NCI-H2196 treated with DMSO at 0.1 percent for 48 hours (cell line): ENCODE measurements at regions not wholly inside any gene's neighbourhood (a gene's known extent, or its start where the extent isn't known, plus 50 kb on each side); places are given as distances from the start of the nearest gene placed in this dataset.

Source experiments
- DNase-seq: peaks from one replicate; lab custom pipeline; 2025; ENCODE audit not compliant: unreplicated experiment; lab: John Stamatoyannopoulos, UW

GRCh38 chr3:194279701-194280360, 71.3 kb downstream of the CPN2 start:
- DNase-seq = no peak

DNA sequence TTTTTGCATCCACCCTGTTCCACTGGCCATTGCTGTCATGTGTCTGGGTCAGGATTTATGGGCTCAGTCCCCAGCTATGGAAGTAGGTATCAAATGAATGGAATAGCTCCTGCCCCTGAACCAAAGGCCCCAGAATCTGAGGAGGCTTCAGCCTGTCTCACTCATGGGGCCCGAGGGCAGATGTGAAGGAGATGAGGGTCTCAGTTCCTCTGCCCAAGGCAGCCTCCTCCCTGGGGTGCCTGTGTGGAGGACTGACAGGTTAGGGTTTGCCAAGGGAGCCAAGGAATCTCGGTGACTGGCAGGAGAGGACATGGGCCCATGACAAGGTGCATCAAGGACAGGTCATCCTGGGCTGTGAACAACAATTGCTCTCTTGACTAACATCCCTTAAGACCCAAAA, 70.4 kb downstream of the CPN2 start:
- DNase-seq = no peak

DNA sequence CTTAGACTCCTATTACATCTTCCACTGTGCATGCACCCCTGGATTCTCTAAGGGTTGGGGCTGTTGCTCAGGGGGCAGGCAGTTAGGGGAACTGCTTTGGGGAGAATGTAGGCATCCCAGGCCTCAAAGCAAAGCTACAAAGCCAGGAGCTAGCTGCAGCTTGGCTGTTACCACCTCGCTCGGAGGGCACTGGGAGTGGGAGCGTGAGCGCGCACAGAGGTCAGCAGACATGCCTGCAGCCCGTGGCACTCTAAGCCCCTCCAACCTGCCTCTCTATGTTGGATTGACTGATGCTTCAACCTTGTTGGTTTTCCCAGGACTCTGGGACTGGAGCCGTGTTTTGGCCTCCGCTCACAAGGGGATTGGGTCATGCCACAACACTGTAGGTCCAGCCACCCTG, 69.8 kb downstream of the CPN2 start:
- DNase-seq = no peak

GRCh38 chr3:194281766-194282165, 69.4 kb downstream of the CPN2 start:
- no peak for DNase-seq

GRCh38 chr3:194282436-194283122, 68.5 kb downstream of the CPN2 start:
- DNase-seq = no peak

DNA sequence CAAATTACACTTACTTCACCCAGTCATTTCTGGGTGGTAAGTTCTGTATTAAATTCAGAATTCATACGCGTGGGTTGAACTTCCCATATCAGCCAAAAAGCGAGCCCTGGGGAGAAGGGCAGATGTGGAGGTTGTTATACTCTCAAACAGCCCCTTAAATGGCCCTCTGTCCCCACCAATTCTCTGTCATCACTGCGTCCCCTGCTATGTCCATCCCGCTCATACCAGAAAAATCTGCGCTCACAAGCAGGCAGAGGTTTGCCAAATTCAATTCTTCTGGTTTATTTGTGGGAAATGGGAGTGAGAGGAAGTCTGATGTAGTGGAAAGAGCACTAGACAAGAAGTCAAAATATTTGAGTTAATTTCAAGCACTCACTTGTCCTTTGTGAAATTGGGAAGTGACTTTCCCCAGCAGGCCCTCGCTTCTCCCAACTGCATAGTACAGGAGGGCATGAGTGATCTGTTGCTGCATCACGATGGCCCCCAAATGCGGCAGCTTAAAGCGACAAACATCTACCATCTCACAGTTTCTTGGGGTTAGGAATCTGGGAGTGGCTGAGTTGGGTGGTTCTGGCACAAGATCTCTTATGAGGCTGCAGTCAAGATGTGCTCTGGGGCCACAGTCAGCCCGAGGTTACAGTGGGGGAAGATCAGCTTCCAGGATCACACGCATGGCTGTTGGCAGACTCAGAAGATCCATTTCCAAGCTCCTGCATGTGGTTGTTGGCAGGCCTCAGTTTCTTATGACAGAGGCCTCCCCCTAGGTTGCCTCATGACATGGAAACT, 67.7 kb downstream of the CPN2 start:
- no peak for DNase-seq

GRCh38 chr3:194284351-194284750, 66.8 kb downstream of the CPN2 start:
- DNase-seq = no peak

GRCh38 chr3:194285024-194285849, 65.9 kb downstream of the CPN2 start:
- DNase-seq = no peak

GRCh38 chr3:194285850-194286197, 65.3 kb downstream of the CPN2 start:
- DNase-seq = no peak

DNA sequence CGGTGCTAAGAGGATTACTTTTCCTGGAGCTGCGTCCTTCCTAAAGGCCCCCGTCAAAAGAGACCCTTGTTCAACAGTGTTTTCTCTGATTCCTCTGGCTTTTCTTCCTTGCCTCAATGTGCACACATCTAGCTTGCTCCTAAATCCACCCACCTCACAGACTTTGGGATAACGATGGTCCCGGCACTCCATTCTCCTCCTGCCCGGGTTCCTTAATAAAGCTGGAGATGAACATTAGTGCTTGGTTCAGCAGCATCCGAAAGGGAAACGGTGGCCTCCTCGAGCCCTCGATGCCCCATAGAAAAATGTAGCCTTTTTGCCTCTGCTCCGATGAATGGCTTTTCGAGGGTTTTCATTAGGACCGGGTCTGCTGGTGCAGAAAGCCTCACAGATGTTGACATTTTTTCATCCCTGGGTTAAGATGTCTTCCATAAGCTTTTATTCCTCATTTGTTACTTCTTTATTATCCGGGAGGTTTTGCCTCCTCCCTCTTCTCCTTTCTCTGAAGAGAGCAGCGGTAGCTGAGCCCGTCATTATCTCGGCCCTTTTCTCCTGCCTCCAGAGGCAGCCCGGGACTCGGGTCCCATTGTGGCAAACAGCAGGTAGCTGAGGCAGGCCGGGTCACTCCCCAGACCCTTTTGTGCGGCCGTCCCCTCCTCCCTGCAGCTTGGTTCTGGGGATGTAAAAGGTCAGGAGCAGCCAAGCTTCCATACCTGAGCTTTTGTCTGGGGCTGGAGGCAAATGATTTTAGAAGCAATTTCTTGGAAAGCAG, 64.6 kb downstream of the CPN2 start:
- DNase-seq = no peak

GRCh38 chr3:194287374-194287773, 63.8 kb downstream of the CPN2 start:
- no peak for DNase-seq

DNA sequence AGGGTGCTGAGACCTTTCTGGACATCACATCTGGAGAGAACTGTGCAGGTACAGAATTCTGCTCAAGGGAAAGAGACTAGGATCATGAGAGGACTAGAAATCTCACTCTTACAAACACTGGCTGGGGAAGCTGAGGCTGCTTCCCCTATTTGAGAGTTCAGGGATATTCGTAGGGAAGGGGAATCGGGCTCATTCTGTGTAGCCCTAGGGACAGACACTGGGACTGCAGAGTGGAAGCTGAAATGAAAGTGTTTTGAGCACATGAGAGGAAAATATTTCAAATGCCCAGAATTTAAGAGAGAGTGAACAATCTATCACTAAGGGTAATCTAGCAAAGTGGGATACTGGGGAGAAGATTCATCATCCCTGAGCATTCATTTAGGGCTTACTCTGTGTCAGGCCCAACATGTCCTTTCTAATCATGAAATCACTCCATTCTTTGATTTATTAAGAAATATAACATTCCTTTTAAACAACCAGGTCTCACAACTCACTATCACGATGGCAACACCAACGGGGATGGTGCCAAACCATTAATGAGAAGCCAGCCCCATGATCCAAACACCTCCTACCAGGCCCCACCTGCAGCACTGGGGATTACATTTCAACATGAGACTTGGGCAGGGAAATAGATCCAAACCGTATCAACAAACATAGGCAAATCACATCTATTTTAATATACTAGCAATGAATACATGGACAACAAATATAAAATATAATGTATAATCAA, 63.0 kb downstream of the CPN2 start:
- DNase-seq = no peak
